NCI-H748 (cell line): ENCODE measurements at regions not wholly inside any gene's neighbourhood (a gene's known extent, or its start where the extent isn't known, plus 50 kb on each side); places are given as distances from the start of the nearest gene placed in this dataset.
"Not testable (repeated sequence)": the region's sequence is repeated elsewhere in the genome, so short reads cannot be mapped to it uniquely, and the experiment has no call there.

ENCODE experiments used
- DNase-seq: peaks from one replicate; lab custom pipeline; 2025; ENCODE audit not compliant: unreplicated experiment; lab: John Stamatoyannopoulos, UW

- no peak for DNase-seq
Observed at GRCh38 chr6:78222226-78222625, 569.4 kb downstream of the MEI4 start.

- DNase-seq: no peak
Observed at GRCh38 chr6:78231002-78231401, 578.2 kb downstream of the MEI4 start.

GRCh38 chr6:78243519-78243918 is 590.7 kb downstream of the MEI4 start:
- no peak for DNase-seq

- no peak for DNase-seq
Observed at GRCh38 chr6:78251931-78252330, 599.1 kb downstream of the MEI4 start.

- no peak for DNase-seq
Observed at GRCh38 chr6:78253618-78254017, 600.8 kb downstream of the MEI4 start.

GRCh38 chr6:78259935-78260334 is 607.1 kb downstream of the MEI4 start:
- no peak for DNase-seq

- DNase-seq: not testable (repeated sequence)
Observed at GRCh38 chr6:78260427-78260826, 606.9 kb upstream of the IRAK1BP1 start.

GRCh38 chr6:78268591-78269452 is 598.5 kb upstream of the IRAK1BP1 start:
- no peak for DNase-seq

GRCh38 chr6:78300885-78301284 is 566.5 kb upstream of the IRAK1BP1 start:
- DNase-seq: peak; percentile 32

- no peak for DNase-seq
Observed at GRCh38 chr6:78302411-78302810, 564.9 kb upstream of the IRAK1BP1 start.

GRCh38 chr6:78308025-78308424 is 559.3 kb upstream of the IRAK1BP1 start:
- DNase-seq: peak; percentile 41

GRCh38 chr6:78322068-78322845 is 545.1 kb upstream of the IRAK1BP1 start:
- DNase-seq: no peak

- no peak for DNase-seq
Observed at GRCh38 chr6:78324213-78324612, 543.1 kb upstream of the IRAK1BP1 start.

GRCh38 chr6:78340755-78341154 is 526.6 kb upstream of the IRAK1BP1 start:
- DNase-seq: no peak

- DNase-seq: no peak
Observed at GRCh38 chr6:78345882-78346281, 521.5 kb upstream of the IRAK1BP1 start.

- DNase-seq: no peak
Observed at GRCh38 chr6:78347191-78347916, 520.0 kb upstream of the IRAK1BP1 start.

- no peak for DNase-seq
Observed at GRCh38 chr6:78353040-78353439, 514.3 kb upstream of the IRAK1BP1 start.

GRCh38 chr6:78363688-78364087 is 503.7 kb upstream of the IRAK1BP1 start:
- DNase-seq: no peak

GRCh38 chr6:78365473-78365872 is 501.9 kb upstream of the IRAK1BP1 start:
- no peak for DNase-seq

GRCh38 chr6:78377056-78377455 is 490.3 kb upstream of the IRAK1BP1 start:
- no peak for DNase-seq

- no peak for DNase-seq
Observed at GRCh38 chr6:78379982-78380381, 487.4 kb upstream of the IRAK1BP1 start.

GRCh38 chr6:78380541-78380940 is 486.8 kb upstream of the IRAK1BP1 start:
- no peak for DNase-seq
